Testis (tissue), 2 donors: ENCODE measurements at regions not wholly inside any gene's neighbourhood (a gene's known extent, or its start where the extent isn't known, plus 50 kb on each side); places are given as distances from the start of the nearest gene placed in this dataset.

Experiments used
- DNase-seq: peaks from one replicate; pipeline ENCODE4 v3.0.0-alpha.2; 2019
- H3K27ac ChIP-seq, 2 donors: fragments of 200-600 bp; sonication (generic); one replicate each; pipeline ENCODE4 v1.5.1; 2019
- H3K27me3 ChIP-seq: fragments of 200-600 bp; sonication (generic); one replicate; pipeline ENCODE4 v1.5.1; 2019
- H3K36me3 ChIP-seq: fragments of 200-600 bp; sonication (generic); one replicate; pipeline ENCODE4 v1.5.1; 2017; ENCODE audit warnings: low read depth; ENCODE audit errors: missing control alignments
- H3K4me1 ChIP-seq: fragments of 200-600 bp; sonication (generic); one replicate; pipeline ENCODE4 v1.5.1; 2019
- H3K4me3 ChIP-seq, 2 donors: fragments of 200-600 bp; sonication (generic); one replicate each; pipeline ENCODE4 v1.5.1; 2017 to 2019
- H3K9me3 ChIP-seq: fragments of 200-600 bp; sonication (generic); one replicate; pipeline ENCODE4 v1.5.1; 2017
- POLR2A ChIP-seq: fragments of 450-650 bp; IDR thresholded peaks from one replicate; pipeline ENCODE4 v1.6.1; 2017; ENCODE audit warnings: antibody characterized with exemption, mild to moderate bottlenecking, moderate library complexity
- WGBS, 2 donors: methylation state at CpG; one replicate each; pipeline ENCODE4 v1.1.5; 2018; 5-methylcytosine and 5-hydroxymethylcytosine counted together
- intact Hi-C: fragments of 100-400 bp; cut with DNase I; formaldehyde crosslinking; loops from one replicate; pipeline ENCODE4 v1.15.1; 2023; ENCODE audit warnings: low total_unique reads
- microRNA counts, 2 donors: library from miRNA; unstranded; fragments of <30 nt; microRNA quantifications; one replicate each; lab custom pipeline; 2016
- microRNA-seq, 2 donors: library from miRNA; unstranded; fragments of <30 nt; microRNA quantifications; one replicate each; pipeline ENCODE4, GENCODE V29; 2016; ENCODE audit warnings: borderline number of aligned reads in 2 of 2, borderline replicate concordance in 1 of 2
- small RNA-seq, 2 donors: library from RNA; depleted of rRNA; stranded (forward); fragments of <200 nt; gene quantifications; one replicate each; pipeline ENCODE3, GENCODE V24; 2016
- TF ChIP-seq, protein P1 (sequence below), 3 experiments: fragments of 450-650 bp in 2 of 3; fragments of 200-600 bp in 1 of 3; sonication (generic) in 1 of 3; IDR thresholded peaks; one replicate each; pipeline ENCODE4 v1.5.1; 2016 to 2019; ENCODE audit warnings: antibody characterized with exemption in 3 of 3, mild to moderate bottlenecking in 2 of 3, moderate library complexity in 1 of 3

DNA sequence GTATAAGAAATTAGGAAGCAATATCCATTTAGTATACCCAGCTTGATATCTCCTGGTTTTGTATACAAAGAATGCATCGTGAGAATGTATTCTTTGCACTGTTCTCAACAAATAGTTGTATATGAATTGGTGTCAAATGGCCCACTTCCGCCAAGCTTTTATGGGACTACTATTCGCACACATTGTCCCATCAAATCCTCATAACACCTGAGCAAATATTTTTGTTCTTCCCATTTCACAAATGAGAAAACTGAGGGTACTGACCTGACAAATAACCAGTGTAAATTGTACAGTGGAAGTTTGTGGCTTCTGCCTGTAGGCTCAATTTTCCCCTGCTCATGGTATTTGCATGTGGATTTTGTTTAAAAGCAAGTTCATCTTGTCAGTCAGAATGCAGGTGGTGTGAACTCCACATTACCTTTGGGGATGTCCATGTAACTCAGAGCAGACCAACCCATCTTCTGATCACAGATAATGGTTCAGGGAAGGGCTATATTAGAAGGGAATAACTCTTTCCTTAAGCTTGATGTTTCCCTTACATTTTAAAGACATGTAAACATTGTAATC lies 51.5 kb upstream of the FAM241A start:
- Histone ChIP-seq H3K4me1 (no peaks in the 10 kb centered on the region), H3K9me3 (no peaks in the 10 kb centered on the region), H3K36me3 (no peaks in the 10 kb centered on the region), H3K27ac (no peak overlapping the region), H3K4me3 (no peak overlapping the region), H3K27me3 (no peaks in the 10 kb centered on the region)
- 94 to 95% methylated on average over 3 of the region's 3 CpGs for WGBS, 2 donors
- intact Hi-C loops: no loop called here
- DNase-seq: no peak
- TF ChIP-seq, protein P1, sequence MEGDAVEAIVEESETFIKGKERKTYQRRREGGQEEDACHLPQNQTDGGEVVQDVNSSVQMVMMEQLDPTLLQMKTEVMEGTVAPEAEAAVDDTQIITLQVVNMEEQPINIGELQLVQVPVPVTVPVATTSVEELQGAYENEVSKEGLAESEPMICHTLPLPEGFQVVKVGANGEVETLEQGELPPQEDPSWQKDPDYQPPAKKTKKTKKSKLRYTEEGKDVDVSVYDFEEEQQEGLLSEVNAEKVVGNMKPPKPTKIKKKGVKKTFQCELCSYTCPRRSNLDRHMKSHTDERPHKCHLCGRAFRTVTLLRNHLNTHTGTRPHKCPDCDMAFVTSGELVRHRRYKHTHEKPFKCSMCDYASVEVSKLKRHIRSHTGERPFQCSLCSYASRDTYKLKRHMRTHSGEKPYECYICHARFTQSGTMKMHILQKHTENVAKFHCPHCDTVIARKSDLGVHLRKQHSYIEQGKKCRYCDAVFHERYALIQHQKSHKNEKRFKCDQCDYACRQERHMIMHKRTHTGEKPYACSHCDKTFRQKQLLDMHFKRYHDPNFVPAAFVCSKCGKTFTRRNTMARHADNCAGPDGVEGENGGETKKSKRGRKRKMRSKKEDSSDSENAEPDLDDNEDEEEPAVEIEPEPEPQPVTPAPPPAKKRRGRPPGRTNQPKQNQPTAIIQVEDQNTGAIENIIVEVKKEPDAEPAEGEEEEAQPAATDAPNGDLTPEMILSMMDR (IDR thresholded peaks at IDR 0.05): no peak
- no peak for TF ChIP-seq POLR2A

DNA sequence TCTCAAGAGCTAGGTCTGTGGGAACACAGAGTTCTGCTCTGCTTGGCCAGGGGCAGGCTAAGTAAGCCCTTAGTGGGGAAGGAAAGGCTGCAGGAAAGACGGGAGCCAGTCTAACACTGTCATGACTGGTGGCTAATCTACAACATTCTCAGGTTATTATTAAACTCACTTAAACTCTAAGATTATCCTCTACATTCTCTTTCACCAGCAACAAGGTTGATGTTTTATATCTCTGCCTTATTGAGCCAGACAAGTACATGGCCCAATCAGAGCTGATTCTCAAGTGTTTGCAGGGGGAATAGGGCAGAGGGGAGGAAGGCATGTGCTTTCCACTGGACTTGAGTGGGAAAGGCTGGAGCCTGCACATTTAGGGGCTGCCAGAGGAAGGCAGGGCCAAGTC lies 50.9 kb upstream of the FAM241A start:
- no peaks in the 10 kb centered on the region for H3K36me3 ChIP-seq
- no peak for DNase-seq
- intact Hi-C loops: no loop called here
- no peaks in the 10 kb centered on the region for H3K9me3 ChIP-seq
- no peaks in the 10 kb centered on the region for H3K27me3 ChIP-seq
- H3K4me3 ChIP-seq: no peak overlapping the region
- WGBS, 2 donors: 52 to 57% methylated on average over 1 of the region's 1 CpG
- no peaks in the 10 kb centered on the region for H3K4me1 ChIP-seq
- no peak overlapping the region for H3K27ac ChIP-seq
- TF ChIP-seq, protein P1 (IDR thresholded peaks at IDR 0.05): no peak
- TF ChIP-seq POLR2A: no peak

MicroRNAs in the stretch of these regions (microRNA counts, 767-probe panel; counts per million panel counts)
- 0 to 152 counts per million in 2 donors for microRNA hsa-miR-297 (lab: Ali Mortazavi, UCI)

Small RNA genes lying in the stretch of these regions (microRNA-seq; reads per million reads assigned to microRNA genes)
- 0 reads per million in 2 donors for gene MIR297

Small RNA genes lying in the stretch of these regions (small RNA-seq; reads per million reads assigned to genes)
- gene MIR297: 0 reads per million in 2 donors
- gene RNU6-289P: 0 reads per million in 2 donors
